ENCODE measurements at regions not wholly inside any gene's neighbourhood (a gene's known extent, or its start where the extent isn't known, plus 50 kb on each side); places are given as distances from the start of the nearest gene placed in this dataset.

GRCh38 chr4:31171362-31171761 is 451.2 kb downstream of the PCDH7 start:
- TF ChIP-seq CTCF (IDR thresholded peaks at IDR 0.05), result no peak
- no peak for TF ChIP-seq EP300 (IDR thresholded peaks at IDR 0.05)
- no peak for TF ChIP-seq POLR2A (IDR thresholded peaks at IDR 0.05; ENCODE audit: low read depth)
